ENCODE measurements at regions not wholly inside any gene's neighbourhood (a gene's known extent, or its start where the extent isn't known, plus 50 kb on each side); places are given as distances from the start of the nearest gene placed in this dataset.

DNA sequence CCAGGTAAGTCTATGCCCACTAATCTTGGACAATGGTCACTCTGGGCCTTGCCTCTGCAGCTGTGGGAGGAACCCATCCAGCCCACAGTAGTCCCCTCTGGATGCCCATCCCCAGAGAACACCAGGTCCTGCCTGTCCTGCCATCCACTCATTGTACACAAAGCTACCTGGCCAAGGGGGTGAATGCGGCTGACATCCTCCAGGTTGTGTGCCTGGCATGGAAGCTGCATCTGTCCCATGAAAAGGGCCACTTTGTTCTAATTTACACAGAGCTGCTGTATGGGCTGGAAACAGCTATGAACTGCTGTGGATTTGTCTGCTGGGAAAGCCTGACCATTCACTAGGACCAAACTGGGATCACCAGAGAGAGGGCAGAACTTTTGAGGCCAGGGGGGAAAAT is 324.8 kb downstream of the LRFN2 start:
- TF ChIP-seq, protein P1, sequence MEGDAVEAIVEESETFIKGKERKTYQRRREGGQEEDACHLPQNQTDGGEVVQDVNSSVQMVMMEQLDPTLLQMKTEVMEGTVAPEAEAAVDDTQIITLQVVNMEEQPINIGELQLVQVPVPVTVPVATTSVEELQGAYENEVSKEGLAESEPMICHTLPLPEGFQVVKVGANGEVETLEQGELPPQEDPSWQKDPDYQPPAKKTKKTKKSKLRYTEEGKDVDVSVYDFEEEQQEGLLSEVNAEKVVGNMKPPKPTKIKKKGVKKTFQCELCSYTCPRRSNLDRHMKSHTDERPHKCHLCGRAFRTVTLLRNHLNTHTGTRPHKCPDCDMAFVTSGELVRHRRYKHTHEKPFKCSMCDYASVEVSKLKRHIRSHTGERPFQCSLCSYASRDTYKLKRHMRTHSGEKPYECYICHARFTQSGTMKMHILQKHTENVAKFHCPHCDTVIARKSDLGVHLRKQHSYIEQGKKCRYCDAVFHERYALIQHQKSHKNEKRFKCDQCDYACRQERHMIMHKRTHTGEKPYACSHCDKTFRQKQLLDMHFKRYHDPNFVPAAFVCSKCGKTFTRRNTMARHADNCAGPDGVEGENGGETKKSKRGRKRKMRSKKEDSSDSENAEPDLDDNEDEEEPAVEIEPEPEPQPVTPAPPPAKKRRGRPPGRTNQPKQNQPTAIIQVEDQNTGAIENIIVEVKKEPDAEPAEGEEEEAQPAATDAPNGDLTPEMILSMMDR (conservative IDR thresholded peaks at IDR 0.05), result no peak
- no peak for TF ChIP-seq EZH2 (IDR thresholded peaks at IDR 0.05; ENCODE audit: low read depth)
